Endodermal cell (in vitro differentiated cells): ENCODE measurements at regions not wholly inside any gene's neighbourhood (a gene's known extent, or its start where the extent isn't known, plus 50 kb on each side); places are given as distances from the start of the nearest gene placed in this dataset.
A peak's percentile ranks its signal among the peaks of the same experiment; 100 is the strongest.

Source experiments
- DNase-seq: peaks from one replicate; pipeline ENCODE4 v3.0.0-alpha.2; 2017
- H3K27ac ChIP-seq: 2 replicates; pipeline ENCODE4 v1.5.1; 2013; ENCODE audit warnings: mild to moderate bottlenecking, low read depth, low read length, moderate library complexity
- H3K27me3 ChIP-seq: 2 replicates; pipeline ENCODE4 v1.6.1; 2013; ENCODE audit warnings: mild to moderate bottlenecking, low read length, moderate library complexity; ENCODE audit not compliant: insufficient read depth, control insufficient read depth, poor library complexity, severe bottlenecking
- H3K36me3 ChIP-seq: 2 replicates; pipeline ENCODE4 v1.7.0; 2013; ENCODE audit warnings: mild to moderate bottlenecking, low read length, moderate library complexity; ENCODE audit not compliant: control insufficient read depth, insufficient read depth
- H3K4me1 ChIP-seq: one replicate; pipeline ENCODE4 v1.7.0; 2013; ENCODE audit warnings: low read length; ENCODE audit not compliant: control insufficient read depth, insufficient read depth
- H3K4me3 ChIP-seq: 2 replicates; pipeline ENCODE4 v1.5.1; 2013; ENCODE audit warnings: mild to moderate bottlenecking, low read length, moderate library complexity
- H3K9ac ChIP-seq: 2 replicates; pipeline ENCODE4 v1.6.1; 2013; ENCODE audit warnings: mild to moderate bottlenecking, low read length, moderate library complexity; ENCODE audit not compliant: poor library complexity, severe bottlenecking; ENCODE audit errors: extremely low read depth
- H3K9me3 ChIP-seq: 2 replicates; pipeline ENCODE4 v1.6.1; 2013; ENCODE audit warnings: mild to moderate bottlenecking, low read length, moderate library complexity; ENCODE audit not compliant: control insufficient read depth
- H3K27ac Mint-ChIP-seq: 2 replicates; pipeline ENCODE4 v1.8.0; 2020; ENCODE audit warnings: mixed read lengths
- H3K27me3 Mint-ChIP-seq: 2 replicates; pipeline ENCODE4 v1.8.0; 2021; ENCODE audit warnings: mild to moderate bottlenecking, mixed read lengths; ENCODE audit not compliant: insufficient read depth
- H3K36me3 Mint-ChIP-seq: 2 replicates; pipeline ENCODE4 v1.8.0; 2020; ENCODE audit warnings: low read depth, mixed read lengths
- H3K4me1 Mint-ChIP-seq: 2 replicates; pipeline ENCODE4 v1.8.0; 2020; ENCODE audit warnings: mixed read lengths
- H3K4me3 Mint-ChIP-seq: 2 replicates; pipeline ENCODE4 v1.8.0; 2020; ENCODE audit warnings: mild to moderate bottlenecking, moderate library complexity, mixed read lengths
- H3K9me3 Mint-ChIP-seq: 2 replicates; pipeline ENCODE4 v1.8.0; 2020; ENCODE audit warnings: mild to moderate bottlenecking, mixed read lengths
- CTCF ChIP-seq: fragments of 200-600 bp; sonication (generic); conservative IDR thresholded peaks from 2 replicates; pipeline ENCODE4 v1.5.0; 2021; ENCODE audit warnings: antibody characterized with exemption, mild to moderate bottlenecking
- WGBS, 2 experiments: methylation state at CpG; one replicate each; pipeline versions ENCODE4 v1.1.5 to v1.1.7; 2013; ENCODE audit warnings: missing lambda C conversion rate in 2 of 2, mixed read lengths in 1 of 2; ENCODE audit not compliant: insufficient coverage in 1 of 2, insufficient read length in 1 of 2; 5-methylcytosine and 5-hydroxymethylcytosine counted together

- Mint-ChIP-seq H3K9me3 (no peaks in the 10 kb centered on the region), H3K36me3 (no peaks in the 10 kb centered on the region), H3K4me1 (peaks cover 23% of the 10 kb centered on the region), H3K4me3 (no peak overlapping the region), H3K27me3 (no peaks in the 10 kb centered on the region), H3K27ac (no peak overlapping the region)
- Histone ChIP-seq H3K9ac (no peak overlapping the region), H3K4me3 (no peak overlapping the region), H3K4me1 (peaks cover 12% of the 10 kb centered on the region), H3K9me3 (no peaks in the 10 kb centered on the region), H3K36me3 (no peaks in the 10 kb centered on the region), H3K27me3 (no peaks in the 10 kb centered on the region), H3K27ac (no peak overlapping the region)
- TF ChIP-seq CTCF: no peak
- no peak for DNase-seq
- WGBS, 2 experiments: 82 to 90% methylated on average over 3 to 4 of the region's 4 CpGs
These were observed 106.6 kb downstream of the VEGFA start for GRCh38 chr6:43876602-43877001.

- H3K4me1 Mint-ChIP-seq: peaks cover 23% of the 10 kb centered on the region
- no peak for TF ChIP-seq CTCF
- no peak overlapping the region for H3K27ac Mint-ChIP-seq
- no peaks in the 10 kb centered on the region for H3K27me3 ChIP-seq
- no peaks in the 10 kb centered on the region for H3K9me3 ChIP-seq
- H3K27ac ChIP-seq: no peak overlapping the region
- no peak overlapping the region for H3K4me3 Mint-ChIP-seq
- no peaks in the 10 kb centered on the region for H3K27me3 Mint-ChIP-seq
- no peak overlapping the region for H3K9ac ChIP-seq
- WGBS, 2 experiments: 90 to 100% methylated on average over 3 to 14 of the region's 14 CpGs
- H3K4me1 ChIP-seq: peaks cover 12% of the 10 kb centered on the region
- no peaks in the 10 kb centered on the region for H3K9me3 Mint-ChIP-seq
- no peak overlapping the region for H3K4me3 ChIP-seq
- no peak for DNase-seq
- no peaks in the 10 kb centered on the region for H3K36me3 Mint-ChIP-seq
- H3K36me3 ChIP-seq: no peaks in the 10 kb centered on the region
These were observed 106.0 kb downstream of the VEGFA start for GRCh38 chr6:43875849-43876572.

- H3K9ac ChIP-seq: no peak overlapping the region
- no peak overlapping the region for H3K4me3 ChIP-seq
- Mint-ChIP-seq H3K4me3 (no peak overlapping the region), H3K4me1 (peaks cover 23% of the 10 kb centered on the region), H3K9me3 (no peaks in the 10 kb centered on the region), H3K27ac (peak overlapping the region; percentile 23), H3K36me3 (no peaks in the 10 kb centered on the region), H3K27me3 (no peaks in the 10 kb centered on the region)
- H3K9me3 ChIP-seq: no peaks in the 10 kb centered on the region
- TF ChIP-seq CTCF: no peak
- DNase-seq: no peak
- peaks cover 14% of the 10 kb centered on the region for H3K4me1 ChIP-seq
- H3K27me3 ChIP-seq: no peaks in the 10 kb centered on the region
- H3K36me3 ChIP-seq: no peaks in the 10 kb centered on the region
- 89 to 92% methylated on average over 4 of the region's 4 CpGs for WGBS, 2 experiments
- H3K27ac ChIP-seq: peak overlapping the region; percentile 24
These were observed 105.0 kb downstream of the VEGFA start for GRCh38 chr6:43874814-43875590.
